GM21526 (cell line): ENCODE measurements at regions not wholly inside any gene's neighbourhood (a gene's known extent, or its start where the extent isn't known, plus 50 kb on each side); places are given as distances from the start of the nearest gene placed in this dataset.
A peak's percentile ranks its signal among the peaks of the same experiment; 100 is the strongest.

Source experiments
- ATAC-seq: cut with Tn5 transposase; IDR thresholded peaks from one replicate; pipeline ENCODE4 v1.9.1; 2021; ENCODE audit warnings: moderate library complexity; ENCODE audit not compliant: unreplicated experiment, low FRiP score

DNA sequence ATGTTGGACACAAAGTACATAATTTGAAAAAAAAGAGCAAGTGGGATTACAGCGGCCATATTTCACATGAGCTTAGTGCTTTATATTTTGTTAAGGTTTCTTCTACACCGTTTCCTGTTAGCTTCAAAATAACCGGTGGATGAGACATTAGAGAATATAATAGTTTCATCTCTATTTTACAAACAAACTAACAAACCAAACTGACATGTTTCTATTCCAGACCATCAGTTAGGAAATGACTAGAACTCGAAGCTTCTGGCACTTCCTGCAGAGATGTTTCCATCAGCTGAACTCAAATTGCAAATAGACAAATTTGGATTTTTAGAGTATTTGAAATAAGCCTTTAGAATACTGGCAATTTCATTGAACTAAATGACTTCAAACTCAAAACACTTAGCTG is 86.5 kb downstream of the MTRR start:
- ATAC-seq: no peak

DNA sequence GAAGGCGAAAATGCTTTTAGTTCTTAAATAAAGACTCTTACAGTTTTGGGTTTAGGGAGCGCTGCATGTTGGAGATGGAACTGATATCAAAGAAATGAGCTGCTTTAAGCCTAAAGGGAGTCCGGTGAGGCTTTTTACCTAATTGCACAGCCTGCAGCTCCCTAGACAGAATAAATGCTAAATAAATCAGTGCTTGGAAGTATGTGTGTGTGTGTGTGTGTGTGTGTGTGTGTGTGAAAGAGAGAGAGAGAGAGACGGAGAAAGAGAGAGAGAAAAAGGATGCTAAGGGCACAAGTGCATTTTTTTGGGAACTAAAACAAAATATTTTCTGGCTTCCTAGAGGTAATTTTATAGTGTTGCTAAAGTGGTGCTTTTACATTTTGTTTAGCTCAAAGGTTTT is 88.4 kb downstream of the MTRR start:
- ATAC-seq: no peak

DNA sequence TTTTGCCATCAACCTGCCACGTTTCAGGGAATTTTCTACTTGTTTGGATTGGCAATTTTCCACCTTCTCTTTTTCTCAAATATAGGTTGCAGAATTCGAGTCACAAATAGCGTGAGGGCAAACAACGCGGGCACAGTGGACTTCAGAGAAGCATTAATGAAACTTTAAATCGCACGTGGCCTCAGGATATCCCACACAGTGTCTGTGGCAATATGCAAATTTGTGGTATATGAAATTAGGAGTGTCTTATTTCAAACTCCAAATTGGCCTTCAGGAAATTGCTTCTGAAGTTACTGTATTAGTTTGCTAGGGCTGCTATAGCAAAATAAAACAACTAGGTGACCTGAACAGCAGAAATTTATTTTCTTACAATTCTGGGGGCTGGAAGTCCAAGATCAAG is 91.2 kb downstream of the MTRR start:
- ATAC-seq: no peak

DNA sequence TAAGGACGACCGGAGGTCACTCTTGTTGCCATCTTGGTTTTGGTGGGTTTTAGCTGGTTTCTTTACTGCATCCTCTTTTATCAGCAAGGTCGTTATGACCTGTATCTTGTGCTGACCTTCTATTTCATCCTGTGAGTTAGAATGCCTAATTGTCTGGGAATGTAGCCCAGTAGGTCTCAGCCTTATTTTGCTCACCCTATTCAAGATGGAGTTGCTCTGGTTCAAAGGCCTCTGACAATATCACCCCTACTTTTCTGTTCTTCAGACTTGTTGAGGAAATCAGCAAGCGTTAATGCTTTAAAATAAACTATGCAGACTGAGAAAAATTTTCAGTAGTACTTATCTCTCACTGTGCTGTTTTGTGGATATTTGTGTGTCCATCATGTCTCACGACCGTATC is 92.6 kb downstream of the MTRR start:
- ATAC-seq: no peak

DNA sequence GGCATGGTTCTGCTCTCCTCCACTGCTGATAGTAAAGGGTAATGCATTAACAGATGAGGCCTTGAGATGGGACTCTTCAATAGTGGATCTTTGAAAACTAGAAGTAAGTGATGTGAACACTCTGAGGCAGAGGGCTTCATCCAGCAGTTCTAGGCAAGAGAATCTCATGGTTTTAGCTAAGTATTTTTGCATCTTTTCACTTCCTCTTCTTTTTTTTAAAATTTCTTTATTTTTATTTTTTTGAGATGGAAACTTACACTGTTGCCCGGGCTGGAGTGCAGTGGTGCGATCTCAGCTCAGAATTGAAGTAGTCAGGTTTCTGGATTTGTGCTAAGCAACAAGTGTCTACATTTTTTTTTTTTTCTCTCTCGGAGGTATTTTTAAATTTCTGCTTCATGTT is 101.9 kb downstream of the MTRR start:
- ATAC-seq: peak; percentile 88

DNA sequence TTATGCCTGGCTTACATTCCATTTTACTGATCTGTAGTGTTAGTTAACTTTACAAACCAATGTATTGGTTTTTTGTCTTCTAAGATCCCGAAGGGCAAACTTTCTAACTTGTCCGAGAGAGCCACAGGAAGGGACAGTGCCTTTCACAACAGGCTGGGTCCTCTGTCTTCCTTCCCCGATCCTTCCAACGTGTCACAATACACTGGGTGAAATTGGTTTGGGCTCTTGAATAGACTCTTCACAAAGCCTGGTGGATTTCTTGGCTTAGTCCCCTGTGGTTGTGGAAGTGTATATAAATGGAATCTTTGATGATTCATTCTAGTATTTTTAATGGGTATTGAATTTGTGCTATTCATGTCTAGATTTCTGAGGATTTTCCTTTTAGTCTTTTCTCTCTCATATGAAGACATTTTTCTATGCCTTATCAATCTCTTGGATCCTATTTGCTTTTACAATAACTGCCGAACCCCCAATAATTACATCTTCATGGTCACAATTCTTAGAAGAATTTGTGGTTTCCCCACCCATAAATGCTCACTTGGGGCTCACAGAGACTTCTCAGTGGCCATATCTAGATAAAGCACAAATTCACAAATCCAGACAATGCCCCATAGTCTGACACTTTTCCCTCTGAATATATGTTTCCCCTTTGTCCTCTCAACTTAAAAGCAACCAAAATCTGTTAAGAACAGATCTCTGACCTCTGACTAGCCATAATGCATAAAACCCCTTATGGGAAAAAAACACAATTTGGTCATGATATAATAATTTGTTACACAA is 107.7 kb downstream of the MTRR start:
- ATAC-seq: no peak

DNA sequence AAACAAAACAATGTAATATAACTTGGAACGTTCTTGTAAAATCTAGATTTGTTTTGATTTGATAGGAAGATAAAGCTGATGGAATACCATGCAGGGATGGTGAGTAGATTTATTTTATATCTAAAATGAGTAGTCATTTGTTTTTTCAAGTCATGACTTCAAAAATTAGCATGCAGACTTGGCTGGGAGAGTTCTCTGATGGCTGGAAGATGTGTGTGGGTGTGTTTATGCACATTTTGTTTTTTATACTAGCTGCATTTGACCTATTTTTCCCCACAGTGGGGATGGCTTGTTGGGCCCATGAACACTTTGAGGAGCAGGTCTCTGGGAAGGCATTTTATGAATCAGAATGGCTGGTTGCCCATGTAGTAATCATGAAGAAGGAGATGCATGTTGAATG is 109.2 kb downstream of the MTRR start:
- ATAC-seq: no peak

DNA sequence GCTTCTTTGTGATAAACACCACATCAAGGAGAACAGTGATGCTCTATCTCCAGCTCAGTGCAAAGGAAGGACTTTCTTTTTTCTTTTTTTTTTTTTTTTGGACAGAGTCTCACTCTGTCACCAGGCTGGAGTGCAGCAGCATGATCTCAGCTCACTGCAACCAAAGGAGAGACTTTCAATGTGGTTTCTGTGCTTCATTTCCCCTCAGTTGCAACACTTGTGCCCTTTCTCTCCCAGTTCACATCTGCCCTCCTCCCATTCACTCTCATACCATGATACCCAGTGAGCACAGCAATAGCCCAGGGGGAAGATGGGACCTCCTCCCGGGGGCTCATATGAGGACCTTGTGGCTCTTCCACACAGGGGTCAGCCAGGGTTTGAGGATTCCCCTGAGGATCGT is 110.0 kb downstream of the MTRR start:
- ATAC-seq: no peak

DNA sequence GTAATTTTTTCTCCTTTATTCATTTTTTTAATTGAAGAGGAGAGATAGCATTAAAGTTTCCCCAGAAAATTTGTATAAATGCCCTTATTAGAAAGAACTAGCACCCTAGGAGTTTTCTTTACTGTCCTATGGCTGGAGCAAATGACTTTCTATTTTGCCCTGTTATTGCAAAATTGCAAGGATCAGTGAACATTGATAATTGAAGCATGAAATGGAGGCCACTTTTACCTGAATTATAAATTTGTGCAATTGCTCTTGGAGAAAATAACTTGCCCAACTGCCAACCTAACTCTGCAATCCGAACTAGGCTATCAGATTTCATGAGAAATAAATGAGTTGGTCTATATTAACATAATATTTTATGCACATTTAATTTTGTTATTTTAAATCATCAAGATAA is 111.9 kb downstream of the MTRR start:
- ATAC-seq: no peak

DNA sequence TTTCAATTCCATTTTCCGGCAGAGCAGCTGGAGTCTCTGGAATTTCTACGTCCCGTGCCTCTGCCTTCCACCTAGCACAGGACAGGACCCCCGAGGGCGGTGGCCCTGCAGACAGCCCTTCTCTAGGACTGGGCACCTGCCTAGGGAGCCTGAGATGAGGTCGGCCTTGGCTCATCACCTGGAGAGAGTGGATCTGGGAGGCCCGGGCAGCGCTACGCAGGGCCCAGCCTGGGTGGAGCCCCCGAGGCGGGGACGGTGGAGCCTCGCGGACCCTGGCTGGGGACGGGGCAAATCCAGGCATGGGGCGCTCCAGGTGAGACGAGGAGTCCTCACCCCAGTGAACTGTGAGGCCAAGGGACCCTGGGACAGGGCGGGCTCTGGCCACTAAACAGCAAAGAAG is 114.5 kb downstream of the MTRR start:
- no peak for ATAC-seq

DNA sequence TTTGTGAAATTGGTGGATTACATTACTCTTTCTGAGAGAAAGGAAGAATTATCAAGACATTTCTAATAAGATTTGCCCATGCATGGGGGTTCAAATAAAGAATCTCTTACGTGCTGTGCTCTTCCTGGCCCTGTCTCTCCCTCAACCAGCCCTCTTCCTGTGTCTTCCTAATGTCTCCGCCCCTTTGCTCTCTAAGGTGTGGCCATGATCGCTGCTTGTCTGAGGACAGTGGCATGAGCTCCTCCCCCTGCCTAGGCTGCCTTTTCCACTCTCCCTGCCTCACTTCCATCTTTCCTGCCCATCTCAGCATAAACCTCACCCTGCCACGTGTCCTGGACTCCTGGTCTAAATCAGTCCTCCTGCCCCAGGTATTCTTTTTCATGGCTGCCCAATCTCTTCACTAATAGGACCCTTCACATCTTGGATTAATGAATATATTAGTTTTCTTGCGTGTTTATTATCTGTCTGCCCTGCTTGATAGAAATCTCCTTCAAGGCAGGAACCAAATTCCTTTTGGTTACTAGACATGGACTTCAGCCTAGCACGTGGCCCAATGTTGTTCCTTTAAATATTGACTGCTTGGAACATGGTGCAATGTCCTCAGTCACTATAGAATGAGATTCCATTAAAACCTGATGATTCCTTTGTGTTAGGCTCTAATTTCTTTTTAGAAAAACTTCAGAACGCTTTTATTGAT is 122.3 kb downstream of the MTRR start:
- no peak for ATAC-seq

DNA sequence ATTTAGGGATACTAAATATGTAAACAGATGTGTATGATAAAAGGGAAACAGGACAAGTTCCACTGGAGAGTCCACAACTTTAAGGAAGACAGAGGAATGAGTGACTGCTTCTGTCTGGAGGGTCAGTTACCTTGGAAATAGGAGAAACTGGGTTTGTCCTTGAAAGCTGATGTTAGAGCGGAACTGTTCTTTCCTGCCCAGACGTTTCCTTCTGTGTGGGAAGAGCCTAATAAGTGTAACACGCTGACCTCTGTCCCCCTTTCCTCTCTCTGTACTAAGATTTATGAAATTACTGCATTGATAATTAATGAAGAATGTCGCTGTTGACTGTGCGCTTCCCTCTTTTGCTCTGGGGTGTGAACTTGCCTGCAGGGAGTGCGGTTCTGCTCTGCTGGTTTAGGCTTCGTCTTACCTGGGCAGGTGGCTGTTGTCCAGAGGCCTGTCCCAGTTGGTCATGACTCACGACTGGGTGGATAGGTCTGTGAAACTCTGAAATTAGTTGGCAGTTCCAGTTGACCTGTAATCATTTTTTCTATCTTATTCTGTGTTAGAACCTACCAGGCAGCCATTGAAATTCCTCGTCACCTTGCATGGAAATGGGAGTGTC is 126.8 kb downstream of the MTRR start:
- no peak for ATAC-seq

DNA sequence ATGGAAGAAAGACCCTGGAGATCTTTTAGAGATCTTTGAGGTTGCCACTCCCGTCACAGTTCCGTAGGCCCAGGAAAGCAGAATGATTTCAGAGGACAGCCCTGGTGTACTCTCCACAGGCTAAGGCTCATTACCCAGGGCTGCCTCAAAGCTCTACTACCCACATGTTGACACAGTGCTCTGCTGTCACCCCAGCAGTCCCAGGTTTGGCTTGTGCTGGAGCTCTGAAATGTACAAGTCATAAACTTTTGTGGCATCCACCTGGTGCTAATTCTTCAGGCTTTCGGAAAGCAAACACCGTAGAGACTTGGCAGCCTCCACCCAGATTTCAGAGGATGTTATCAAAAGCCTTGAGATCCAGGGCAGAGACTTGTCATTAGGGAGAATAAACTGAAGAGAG is 136.5 kb downstream of the MTRR start:
- ATAC-seq: no peak

DNA sequence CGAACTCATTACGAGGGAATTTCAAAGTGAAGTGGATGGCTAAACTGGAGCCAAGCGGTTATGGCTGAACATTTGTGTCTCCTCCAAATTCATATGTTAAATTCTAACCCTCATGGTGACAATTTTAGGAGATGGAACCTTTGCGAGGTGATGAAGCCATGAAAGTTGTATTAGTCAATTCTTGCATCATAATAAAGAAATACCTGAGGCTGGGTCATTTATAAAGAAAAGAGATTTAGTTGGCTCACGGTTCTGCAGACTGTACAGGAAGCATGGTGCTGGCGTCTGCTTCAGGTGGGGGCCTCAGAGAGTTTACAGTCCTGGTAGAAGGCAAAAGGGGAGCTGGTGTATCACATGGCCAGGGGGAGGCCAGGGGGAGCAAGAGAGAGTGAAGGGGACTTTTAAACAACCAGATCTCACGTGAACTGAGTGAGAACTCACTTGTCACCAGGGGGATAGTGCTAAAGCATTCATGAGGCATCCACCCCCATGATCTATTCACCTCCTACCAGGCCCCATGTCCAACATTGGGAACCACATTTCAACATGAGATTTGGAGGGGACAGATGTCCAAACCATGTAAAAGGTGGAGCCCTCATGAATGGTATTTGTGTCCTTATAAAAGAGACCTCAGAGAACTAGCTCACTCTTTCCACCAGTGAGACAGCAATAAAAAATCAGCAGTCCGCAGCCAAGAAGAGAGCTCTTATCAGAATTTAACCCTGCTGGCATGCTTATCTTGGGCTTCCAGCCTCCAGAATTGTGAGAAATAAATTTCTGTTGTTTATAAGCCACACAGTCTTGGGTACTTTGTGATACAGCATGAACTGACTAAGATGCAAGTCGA is 143.4 kb downstream of the MTRR start:
- ATAC-seq: no peak

DNA sequence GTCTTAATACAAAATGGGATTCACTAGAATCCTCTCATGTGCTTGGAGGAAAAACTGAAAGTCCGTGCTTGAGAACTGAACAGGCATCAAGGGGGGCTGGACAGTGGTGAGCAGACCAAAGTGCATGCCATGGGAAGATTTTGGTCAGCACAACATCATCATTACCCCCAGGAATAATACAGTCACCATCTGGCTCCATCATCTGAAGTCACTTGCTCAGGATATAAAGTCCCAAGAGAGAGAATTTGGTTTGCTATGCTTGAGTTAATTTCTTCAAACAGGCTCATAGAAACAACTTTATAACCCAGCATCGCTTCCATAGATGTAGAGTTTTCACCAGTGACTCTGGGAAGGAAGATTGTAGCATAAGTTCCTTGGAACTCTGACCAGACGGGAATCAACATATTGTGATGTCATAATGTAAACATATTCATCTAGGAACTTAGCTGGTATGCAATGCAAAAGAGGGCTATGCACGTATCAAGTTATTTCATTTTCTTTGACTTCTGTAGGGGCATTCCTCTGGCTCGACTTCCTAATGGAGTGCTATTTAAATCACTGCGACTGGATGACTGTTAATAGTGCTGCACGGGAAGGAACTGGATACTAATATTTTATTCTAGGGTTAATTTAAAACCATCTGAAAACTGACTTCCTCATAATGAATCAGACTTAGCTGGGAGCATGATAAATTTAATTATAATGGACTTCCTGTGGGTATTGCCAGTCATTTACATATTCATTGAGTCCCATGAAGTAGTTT is 145.2 kb downstream of the MTRR start:
- no peak for ATAC-seq

DNA sequence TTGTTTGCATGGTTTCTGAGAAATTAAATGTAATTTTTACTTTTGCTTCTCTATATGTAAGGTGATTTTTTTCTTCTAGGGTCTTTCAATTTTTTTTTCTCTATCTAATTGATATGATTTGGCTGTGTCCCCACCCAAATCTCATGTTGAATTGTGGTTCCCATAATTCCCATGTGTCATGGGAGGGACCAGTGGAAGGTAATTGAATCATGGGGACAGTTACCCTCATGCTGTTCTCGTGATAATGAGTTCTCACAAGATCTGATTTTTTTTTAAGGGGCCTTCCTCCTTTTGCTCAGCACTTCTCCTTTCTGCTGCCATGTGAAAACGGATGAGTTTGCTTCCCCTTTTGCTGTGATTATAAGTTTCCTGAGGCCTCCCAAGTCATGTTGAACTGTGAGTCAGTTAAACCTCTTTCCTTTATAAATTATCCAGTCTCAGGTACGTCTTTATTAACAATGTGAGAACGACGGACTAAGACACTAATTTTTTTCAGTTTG is 150.8 kb downstream of the MTRR start:
- ATAC-seq: no peak

DNA sequence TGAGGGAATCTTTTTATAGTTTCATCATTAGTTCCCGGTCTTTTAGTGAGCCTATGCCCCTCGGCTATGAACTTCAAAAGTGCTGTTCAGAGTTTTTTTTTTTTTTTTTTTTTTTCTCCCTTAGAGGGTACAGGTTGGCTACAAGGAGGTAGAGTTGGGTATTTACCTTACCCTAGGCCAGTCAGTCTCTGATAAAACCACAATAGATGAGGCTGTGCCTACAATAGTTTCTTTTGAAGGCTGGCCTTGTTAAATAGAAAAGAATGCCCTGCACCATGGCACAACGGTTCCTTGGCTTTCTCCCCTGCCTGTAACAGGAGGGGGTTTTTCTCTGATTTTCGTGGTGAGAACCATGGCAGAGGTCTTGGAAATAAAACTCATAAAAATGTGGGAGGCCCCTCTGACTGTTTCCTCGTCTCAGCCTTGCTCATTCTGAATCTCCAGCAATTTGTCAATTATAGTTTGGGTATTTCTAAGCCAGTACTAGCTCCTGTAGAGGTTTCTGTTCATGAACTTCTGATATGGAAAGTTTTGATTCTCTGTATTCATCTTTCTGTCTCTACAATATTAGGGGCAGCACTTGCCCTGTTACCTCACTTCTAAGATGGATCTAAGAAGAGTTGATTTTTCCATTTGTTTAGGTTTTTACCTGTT is 152.0 kb downstream of the MTRR start:
- ATAC-seq: no peak

DNA sequence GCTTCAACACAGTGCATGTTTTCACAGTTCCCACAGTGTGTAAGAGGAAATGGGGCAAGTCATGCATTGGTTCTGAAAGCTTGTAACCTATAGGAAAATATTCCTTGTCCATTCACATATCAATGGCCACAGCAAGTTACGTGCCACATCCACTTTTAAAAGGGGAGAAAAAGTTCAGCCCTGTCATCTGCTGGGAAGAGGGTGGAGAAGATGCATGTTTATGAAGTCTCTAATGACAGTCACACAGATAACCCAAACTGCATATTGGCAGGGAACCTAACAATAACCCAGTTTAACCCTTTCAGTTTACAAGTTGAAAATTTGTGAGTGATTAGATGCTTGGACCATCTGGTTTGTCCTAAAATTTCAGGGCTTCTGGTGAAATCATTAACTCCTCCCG is 159.3 kb downstream of the MTRR start:
- no peak for ATAC-seq

DNA sequence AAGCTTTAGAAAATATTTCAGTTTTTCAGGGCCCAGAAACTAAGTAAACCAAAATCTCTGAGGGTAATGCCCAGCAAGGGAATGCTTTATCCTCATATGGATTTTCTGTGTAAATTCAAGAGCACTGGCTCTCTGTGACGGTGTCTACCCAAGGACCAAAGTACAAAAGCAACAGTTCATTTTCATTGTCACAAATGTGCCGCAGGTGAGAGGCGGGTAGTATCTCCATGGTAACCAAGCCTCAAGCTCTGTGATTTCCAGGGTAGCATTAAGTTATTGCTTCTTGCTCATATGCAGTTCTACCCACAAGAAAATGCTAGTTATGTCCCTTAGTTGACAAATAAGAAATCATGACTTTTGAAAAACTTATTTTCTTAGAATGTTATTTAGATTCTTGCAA is 164.3 kb downstream of the MTRR start:
- no peak for ATAC-seq

DNA sequence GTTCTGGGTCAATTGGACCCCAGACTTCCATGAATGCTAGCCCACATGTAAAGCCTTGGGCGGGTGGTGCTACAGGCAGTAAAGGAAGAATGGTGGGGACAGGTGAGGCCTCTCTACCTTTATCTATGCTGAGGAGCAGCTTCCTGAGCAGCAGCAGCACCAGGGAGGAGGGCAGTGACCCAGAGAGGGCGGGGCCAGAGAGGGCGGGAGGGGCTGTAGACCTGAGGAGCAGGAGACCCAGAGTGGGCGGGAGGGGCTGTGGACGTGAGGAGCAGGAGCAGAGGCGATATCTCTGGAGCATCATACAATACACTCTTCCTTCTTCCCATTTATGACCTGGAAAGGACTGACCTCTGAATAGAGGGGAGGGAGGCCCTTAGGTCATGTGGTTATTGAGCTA is 165.9 kb downstream of the MTRR start:
- ATAC-seq: no peak
